Right ventricle myocardium inferior (tissue), 1 donor: ENCODE measurements at regions not wholly inside any gene's neighbourhood (a gene's known extent, or its start where the extent isn't known, plus 50 kb on each side); places are given as distances from the start of the nearest gene placed in this dataset.
"Not testable (repeated sequence)": the region's sequence is repeated elsewhere in the genome, so short reads cannot be mapped to it uniquely, and the experiment has no call there.

Source experiments
- ATAC-seq: fragments of 200-7000 bp; cut with Tn5 transposase; one replicate; pipeline ENCODE4 v1.9.1; 2020; ENCODE audit warnings: mild to moderate bottlenecking, moderate library complexity
- DNase-seq: peaks from one replicate; pipeline ENCODE4 v3.0.0; 2021; ENCODE audit errors: missing footprints
- intact Hi-C: fragments of 100-400 bp; cut with DNase I; formaldehyde crosslinking; loops from one replicate; pipeline ENCODE4 v1.11.0; 2022
- donor health status: DM: no; HTN: yes; CAD: no; lungs with severe emphysema.

DNA sequence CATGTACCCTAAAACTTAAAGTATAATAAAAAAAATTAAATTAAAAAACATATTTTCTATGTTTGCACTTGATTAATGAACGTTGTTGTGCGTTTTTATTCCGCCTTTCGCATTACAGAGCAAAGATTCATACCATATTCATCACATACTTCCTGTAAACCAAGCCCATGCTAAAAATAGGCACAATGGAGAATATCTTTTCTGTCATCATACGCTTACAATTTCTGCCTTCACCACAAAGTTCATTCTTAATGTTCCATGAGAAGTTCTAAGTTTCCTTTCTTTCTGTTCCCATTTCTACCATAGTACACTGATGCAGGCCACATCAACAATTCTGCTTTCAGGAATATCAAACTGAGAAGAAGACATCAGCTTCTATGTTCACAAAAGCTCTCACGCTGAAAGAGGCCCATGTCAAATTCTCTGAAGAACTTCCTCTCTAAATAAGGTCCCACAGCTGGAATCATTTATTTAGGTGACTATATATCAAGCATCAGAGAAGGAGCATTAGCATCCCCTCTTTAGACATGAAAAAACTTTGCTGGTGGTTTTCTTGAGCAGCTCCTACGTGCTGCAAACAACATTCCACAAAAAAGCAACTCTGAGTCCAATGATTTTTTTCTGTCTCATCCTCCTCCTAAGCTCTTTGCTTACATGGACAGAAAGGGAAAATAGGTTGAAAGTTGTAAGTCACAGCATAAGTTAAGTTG is 456.4 kb downstream of the CDH10 start:
- intact Hi-C loops = no loop called here
- DNase-seq (no peak), ATAC-seq (no peak)

- intact Hi-C loops = no loop called here
- no peak for ATAC-seq
- DNase-seq = no peak
Observed at GRCh38 chr5:24196789-24197188, 448.0 kb downstream of the CDH10 start.

GRCh38 chr5:24208686-24209106 is 436.1 kb downstream of the CDH10 start:
- intact Hi-C loops = no loop called here
- DNase-seq = no peak
- no peak for ATAC-seq

DNA sequence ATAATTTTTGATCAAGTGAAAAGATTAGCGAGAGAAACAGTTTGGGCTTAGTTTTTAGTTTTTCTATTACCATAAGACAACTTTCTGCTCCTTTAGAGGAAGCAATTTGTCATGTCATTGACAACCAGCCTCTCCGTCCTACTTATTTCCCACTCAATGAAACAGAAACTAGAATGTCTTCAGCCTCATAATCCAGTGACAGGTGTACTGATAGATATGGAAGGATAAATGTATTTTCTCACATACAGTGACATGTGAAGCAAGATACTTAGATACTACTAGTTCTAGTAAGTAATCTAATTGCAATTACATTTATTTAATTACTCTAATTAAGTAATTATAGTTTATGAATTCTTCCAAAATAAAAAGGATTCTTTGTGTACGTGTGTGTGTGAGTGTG is 429.7 kb downstream of the CDH10 start:
- intact Hi-C loops = no loop called here
- ATAC-seq (no peak), DNase-seq (no peak)

DNA sequence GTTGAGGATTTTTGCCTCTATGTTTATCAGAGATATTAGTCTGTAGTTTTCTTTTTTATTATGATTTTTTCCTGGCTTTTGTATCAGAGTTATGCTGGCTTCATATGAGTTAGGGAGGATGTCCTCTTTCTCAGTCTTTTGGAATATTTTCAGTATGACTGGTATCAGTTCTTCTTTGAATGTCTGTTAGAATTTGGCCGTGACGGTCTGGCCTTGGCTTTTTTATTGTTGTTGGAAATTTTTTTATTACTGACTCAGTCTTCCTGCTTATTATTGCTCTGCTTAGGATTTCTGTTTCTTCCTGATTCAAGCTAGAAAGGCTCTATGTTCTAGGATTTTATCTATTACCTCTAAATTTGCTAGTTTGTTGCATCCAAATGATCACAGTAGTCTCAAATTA is 421.9 kb downstream of the CDH10 start:
- intact Hi-C loops = no loop called here
- ATAC-seq (no peak), DNase-seq (no peak)

DNA sequence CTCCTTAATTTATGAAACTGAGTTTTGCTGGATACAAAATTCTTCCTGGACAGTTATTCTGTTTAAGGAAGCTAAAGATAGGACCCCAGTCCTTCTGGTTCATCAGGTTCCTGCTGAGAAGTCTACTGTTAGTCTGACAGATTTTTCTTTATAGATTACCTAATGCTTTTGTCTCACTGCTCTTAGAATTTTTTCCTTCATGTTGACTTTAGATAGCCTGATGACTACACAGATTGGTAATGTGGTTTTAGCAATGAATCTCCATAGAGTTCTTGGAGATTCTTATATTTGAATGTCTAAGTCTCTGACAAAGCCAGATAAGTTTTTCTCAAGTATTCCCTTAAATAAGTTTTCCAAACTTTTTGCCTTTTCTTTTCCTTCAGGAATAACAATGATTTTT is 419.7 kb downstream of the CDH10 start:
- intact Hi-C loops = no loop called here
- DNase-seq = no peak
- ATAC-seq = no peak

DNA sequence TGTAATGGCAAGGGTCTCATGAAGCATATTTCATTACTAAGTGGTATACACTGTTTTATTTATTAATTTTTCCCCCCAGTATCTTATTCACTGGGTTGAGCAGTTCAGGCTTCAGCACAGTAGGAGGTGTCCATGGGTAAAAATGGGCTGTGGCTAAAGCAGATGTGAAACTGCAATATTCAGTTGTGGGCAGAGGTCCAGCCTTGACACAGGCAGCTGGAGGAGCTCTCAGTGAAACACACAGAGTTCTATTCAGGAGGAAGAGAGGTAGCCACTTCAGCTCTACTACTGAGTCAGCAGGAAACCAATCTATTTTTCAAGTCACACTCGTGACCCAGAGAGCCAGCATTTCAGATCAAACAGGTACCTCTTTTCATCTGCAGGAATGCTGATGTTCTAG is 418.3 kb downstream of the CDH10 start:
- DNase-seq = no peak
- intact Hi-C loops = no loop called here
- ATAC-seq = no peak

- ATAC-seq, intact Hi-C loops, DNase-seq: not testable (repeated sequence)
Observed at GRCh38 chr5:24227881-24228280, 416.9 kb downstream of the CDH10 start.

DNA sequence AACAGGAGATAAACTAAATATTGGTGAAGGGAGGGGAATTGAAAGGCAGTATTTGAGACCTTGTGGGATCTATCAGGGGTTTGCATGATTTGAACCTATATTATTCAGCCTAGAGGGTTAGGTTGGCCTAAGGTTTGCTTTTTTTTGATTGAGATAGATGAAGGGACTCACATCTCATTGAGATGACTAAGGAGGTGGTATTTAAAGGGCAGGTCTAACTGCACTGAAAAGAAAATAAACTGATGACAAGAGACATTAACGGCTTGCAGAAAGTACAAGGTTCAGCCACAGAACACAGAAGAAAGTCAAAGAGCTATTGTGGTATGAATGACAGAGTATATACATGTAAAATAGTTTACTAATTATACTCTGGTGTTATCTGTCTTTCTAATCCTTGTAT is 412.7 kb downstream of the CDH10 start:
- DNase-seq (no peak), ATAC-seq (no peak)
- intact Hi-C loops = no loop called here

DNA sequence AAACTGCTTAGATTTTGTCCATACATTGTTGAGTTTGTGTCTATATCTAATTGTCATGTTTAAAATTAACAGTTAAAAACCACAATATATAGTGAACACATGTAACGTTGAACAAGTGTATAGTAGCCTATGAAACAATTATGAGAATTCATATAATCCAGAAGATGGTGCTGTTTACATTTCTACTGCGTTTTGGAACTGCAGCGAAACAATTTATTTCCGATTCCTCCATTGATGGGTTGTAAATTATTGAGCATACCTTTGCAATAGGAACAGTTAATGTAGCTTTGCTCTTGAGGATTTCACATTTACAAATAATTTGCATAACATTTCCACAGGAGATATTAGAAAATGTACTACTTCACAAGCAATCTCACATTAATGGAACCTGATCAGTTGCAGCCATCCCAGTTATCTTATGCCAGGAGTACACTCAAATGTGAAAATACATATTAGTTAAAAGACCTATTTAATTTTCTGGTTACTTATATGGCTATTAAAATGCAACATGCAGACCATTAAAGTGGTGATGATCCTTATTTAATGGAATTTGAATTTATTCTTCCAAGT is 411.8 kb downstream of the CDH10 start:
- ATAC-seq (no peak), DNase-seq (no peak)
- intact Hi-C loops = no loop called here

- intact Hi-C loops = no loop called here
- DNase-seq (no peak), ATAC-seq (no peak)
Observed at GRCh38 chr5:24235946-24236345, 408.8 kb downstream of the CDH10 start.

GRCh38 chr5:24245821-24246220 is 399.0 kb downstream of the CDH10 start:
- ATAC-seq (no peak), DNase-seq (no peak)
- intact Hi-C loops = no loop called here

- no peak for ATAC-seq
- intact Hi-C loops = no loop called here
- DNase-seq = no peak
Observed at GRCh38 chr5:24264547-24264946, 380.2 kb downstream of the CDH10 start.

DNA sequence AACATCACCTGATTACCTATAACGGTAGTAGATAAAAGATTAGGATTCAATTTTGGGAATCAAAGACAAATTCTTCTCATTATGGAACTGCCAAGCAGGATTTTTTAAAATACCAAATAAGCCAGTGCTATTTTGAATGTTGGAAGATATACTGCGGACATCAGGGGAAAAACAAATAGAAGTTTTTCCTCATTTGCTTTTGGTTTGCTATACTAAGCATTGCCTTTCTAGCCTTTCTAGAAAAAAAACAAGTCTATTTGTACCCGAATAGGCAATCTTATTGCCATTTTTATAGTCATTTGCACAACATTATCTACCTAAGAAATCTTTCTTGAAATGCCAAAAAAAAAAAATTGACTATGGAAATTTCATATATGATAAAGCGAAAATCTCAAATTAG is 379.5 kb downstream of the CDH10 start:
- intact Hi-C loops = no loop called here
- DNase-seq = no peak

DNA sequence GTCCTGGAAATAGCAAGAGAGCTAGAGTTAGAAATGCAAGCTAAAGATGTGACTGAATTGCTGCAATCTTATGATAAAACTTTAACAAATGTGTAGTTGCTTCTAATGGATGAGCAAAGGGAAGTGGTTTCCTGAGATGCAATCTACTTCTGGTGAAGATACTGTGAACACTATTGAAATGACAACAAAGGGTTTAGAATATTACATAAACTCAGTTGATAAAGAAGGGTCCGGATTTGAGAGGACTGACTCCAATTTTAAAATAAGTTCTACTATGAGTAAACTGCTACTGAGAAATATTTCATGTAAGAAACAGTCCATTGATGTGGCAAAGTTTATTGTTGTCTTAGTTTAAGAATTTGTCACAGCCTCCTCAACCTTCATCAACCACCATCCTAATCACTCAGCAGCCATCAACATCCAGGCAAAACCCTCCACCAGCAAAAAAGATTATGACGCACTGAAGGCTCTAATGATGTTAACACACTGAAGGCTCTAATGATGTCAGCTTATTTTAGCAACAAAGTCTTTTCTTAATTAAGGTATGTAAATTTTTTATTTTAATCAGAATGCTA is 376.2 kb downstream of the CDH10 start:
- ATAC-seq (no peak), DNase-seq (no peak)
- intact Hi-C loops = no loop called here

More for the DNA sequence above, 379.5 kb downstream of the CDH10 start:
- no peak for ATAC-seq

DNA sequence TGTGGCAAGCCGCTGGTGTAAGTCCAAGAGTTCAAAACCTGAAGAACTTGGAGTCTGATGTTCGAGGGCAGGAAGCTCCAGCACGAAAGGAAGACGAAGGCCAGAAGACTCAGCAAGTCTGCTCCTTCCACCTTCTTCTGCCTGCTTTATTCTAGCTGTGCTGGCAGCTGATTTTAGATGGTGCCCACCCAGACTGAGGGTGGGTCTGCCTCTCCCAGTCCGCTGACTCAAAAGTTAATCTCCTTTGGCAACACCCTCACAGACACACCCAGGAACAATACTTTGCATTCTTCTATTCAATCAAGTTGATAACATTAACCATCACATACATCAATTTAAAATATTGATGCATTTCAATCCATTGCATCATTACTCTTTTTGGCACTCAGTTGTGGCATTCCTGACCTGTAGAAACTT is 373.1 kb downstream of the CDH10 start:
- intact Hi-C loops = not testable (repeated sequence)

GRCh38 chr5:24272741-24273140 is 372.0 kb downstream of the CDH10 start:
- no peak for DNase-seq
- ATAC-seq = no peak
- intact Hi-C loops = no loop called here

More for the DNA sequence above, 373.1 kb downstream of the CDH10 start:
- ATAC-seq, DNase-seq: not testable (repeated sequence)

- intact Hi-C loops = no loop called here
- no peak for ATAC-seq
- no peak for DNase-seq
Observed at GRCh38 chr5:24280215-24280614, 364.6 kb downstream of the CDH10 start.

- DNase-seq (no peak), ATAC-seq (no peak)
- intact Hi-C loops = no loop called here
Observed at GRCh38 chr5:24281818-24282217, 363.0 kb downstream of the CDH10 start.

DNA sequence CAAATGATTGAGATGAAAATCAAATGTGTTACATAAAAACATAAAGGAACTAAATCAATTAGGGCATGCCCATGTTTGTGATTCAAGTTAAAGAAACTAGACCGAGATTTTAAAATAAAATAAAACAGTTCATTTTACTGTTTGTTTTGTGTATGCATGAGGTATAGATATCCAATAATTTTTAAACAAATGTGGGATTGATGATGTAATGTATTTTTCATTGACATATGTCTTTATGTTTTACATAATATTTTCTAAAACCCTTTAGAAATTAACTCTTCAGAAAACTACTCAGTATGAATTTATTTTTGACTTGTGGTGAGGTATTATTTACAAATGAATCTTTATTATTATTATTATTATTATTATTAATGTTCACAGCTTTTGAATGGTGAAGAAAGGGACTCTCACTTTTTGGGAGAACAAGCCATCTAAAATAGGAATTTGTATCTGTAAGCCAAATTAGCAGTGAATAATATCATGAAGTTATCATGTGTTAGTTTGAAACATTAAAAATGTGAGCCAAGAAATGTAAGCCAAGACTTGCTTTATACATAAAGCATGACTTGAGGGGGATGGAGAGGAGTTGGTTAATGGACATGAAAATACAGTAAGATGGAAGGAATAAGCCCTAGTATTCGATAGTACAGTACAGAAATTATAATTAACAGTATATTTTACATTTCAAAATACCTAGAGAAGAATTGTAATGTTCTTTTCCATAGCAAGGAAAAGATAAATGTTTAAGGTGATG is 355.0 kb downstream of the CDH10 start:
- no peak for ATAC-seq
- no peak for DNase-seq
- intact Hi-C loops = no loop called here
